HG03045 (cell line): ENCODE measurements at regions not wholly inside any gene's neighbourhood (a gene's known extent, or its start where the extent isn't known, plus 50 kb on each side); places are given as distances from the start of the nearest gene placed in this dataset.
A peak's percentile ranks its signal among the peaks of the same experiment; 100 is the strongest.
"Not testable (repeated sequence)": the region's sequence is repeated elsewhere in the genome, so short reads cannot be mapped to it uniquely, and the experiment has no call there.

Source experiments
- ATAC-seq: cut with Tn5 transposase; IDR thresholded peaks from one replicate; pipeline ENCODE4 v1.9.1; 2021; ENCODE audit warnings: mild to moderate bottlenecking, moderate library complexity; ENCODE audit not compliant: unreplicated experiment

- ATAC-seq: peak; percentile 62
Observed at GRCh38 chr9:33623658-33624586, 99.9 kb downstream of the ANKRD18B start.

GRCh38 chr9:33628318-33628717 lies 104.3 kb downstream of the ANKRD18B start:
- ATAC-seq: not testable (repeated sequence)

DNA sequence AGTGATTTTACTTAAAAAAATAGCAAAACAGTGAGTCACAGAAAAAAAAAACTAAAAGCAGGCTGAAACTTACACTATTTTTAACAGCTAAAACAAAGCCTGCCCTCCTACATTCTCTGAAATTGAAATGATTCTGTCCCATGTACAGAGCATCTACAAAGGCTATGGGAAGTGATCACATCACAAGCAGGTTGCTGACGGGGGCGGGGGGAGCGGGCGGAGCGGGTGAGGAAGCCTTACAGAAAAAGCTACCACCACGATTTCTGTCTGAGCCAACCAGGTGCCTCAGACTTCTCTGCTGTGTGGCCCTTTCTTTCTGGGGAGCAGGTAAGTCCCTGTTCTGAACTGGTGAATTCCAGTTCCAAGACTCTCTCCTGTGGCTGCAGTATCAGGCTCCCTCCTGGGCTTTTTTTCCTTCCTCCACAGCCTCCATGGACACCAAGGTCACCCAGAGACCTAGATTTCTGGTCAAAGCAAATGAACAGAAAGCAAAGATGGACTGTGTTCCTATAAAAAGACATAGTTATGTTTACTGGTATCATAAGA lies 104.9 kb downstream of the ANKRD18B start:
- ATAC-seq: no peak

DNA sequence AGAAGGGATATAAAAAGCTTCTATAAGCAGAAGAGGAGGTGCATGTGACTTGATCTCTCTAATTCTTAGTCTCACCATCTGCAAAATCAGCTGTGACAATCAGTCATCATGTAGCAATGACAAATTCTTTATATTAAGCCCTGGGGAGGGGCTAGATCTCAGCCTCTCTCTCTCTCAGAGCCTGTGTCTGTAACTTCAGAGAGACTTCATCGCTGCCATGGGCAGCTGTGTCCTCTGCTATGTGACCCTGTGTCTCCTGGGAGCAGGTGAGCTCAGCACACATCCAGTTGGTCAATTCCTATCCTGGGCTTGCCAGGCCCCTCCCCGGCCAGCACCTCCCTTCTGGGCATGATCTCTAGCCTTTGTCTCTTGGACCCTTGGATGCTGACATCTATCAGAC lies 109.6 kb downstream of the ANKRD18B start:
- ATAC-seq: no peak

- no peak for ATAC-seq
Observed at GRCh38 chr9:33637881-33638280, 113.8 kb downstream of the ANKRD18B start.

DNA sequence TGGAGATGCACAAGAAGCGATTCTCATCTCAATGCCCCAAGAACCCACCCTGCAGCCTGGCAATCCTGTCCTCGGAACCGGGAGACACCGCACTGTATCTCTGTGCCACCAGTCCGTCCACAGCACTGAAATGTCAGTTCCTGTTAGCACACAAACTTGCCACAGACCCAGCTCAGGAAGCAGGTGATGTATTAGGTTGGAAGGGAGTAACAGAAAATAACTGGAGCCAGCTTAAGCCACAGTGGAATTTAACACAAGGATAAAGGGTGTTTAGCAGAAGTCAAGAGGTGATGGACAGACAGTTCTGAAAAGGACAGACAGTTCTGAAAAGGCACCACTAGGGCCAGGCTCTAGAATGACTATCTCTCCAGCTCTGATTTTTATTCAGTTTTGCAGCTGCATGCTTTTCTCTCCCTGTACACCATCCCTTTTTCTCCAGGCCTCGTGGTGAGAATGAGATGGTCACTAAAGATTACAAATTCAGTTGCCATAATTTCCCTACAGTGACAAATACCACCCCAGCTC lies 114.4 kb downstream of the ANKRD18B start:
- no peak for ATAC-seq

DNA sequence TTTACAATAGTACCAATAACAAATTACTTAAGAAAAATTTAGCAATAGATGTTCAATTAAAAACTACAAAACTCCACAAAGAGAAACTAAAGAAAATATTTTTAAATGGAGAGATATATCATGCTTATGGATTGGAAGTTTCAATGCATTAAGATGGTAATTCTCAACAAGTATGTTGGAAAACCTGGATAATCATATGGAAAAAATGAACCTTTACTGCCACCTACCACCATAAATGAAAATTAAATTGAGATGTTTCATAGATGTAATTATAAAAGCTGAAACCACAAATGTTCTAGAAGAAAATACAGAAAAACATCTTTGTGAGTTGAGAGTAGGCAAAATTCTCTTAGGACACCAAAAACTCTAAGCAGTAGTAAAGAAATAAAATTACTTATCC lies 121.7 kb downstream of the ANKRD18B start:
- no peak for ATAC-seq

GRCh38 chr9:33649463-33649862 lies 125.4 kb downstream of the ANKRD18B start:
- no peak for ATAC-seq

DNA sequence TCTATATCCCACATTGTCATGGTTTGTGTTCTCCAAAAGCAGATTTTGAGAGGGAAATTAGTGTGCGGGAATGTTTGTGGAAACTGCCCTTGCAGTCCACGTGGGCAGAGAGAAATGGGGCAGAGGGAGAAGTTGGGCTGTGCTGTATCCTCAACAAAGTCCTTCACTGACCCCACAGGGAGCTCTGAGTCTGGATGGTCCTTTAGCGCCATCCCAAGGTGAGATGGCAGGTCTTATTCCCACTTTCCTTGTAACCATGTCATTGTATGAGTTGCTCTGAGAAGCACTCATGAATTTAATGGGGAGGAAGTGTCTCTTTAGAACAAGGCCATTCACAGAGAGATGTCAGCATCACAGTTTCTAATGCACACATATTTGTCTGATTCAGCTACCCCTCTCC lies 127.1 kb downstream of the ANKRD18B start:
- no peak for ATAC-seq

DNA sequence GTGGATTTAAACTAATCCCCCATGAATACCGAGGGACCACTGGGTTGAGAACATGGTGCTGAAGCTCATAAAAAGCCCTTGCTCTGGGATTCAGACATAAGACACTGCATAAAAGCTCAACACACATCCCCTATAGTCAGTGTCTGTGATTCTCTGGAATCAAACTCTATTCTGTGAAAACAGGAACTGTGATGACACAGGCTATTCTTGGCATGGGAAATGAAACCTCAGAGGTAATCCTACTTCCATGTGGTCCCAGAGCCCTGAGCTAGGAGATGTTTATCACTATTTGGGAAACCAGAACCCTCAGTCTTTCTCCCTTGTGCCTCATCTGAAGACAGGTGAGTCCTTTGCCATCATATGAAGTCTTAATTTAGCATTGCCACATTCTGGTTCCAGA lies 135.4 kb upstream of the PRSS3 start:
- ATAC-seq: no peak

DNA sequence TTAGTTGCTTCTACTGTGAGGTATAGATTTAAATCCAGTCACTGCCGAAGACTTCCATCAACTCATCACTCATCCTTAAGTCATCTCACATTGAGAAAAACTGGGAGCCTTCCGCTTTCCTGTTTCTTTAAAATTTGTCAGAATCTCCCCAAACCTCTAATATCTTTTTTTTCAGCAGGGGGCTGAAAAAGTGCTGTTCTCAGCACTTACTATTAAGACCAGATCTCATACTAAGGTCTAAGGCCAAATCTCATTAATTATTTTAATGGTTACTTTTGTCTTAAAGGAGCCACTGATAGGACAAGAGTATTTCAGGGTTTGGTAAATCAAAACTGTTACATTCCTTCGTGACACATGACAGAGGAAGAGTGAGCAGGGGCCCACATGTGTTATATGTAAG lies 134.6 kb upstream of the PRSS3 start:
- no peak for ATAC-seq

DNA sequence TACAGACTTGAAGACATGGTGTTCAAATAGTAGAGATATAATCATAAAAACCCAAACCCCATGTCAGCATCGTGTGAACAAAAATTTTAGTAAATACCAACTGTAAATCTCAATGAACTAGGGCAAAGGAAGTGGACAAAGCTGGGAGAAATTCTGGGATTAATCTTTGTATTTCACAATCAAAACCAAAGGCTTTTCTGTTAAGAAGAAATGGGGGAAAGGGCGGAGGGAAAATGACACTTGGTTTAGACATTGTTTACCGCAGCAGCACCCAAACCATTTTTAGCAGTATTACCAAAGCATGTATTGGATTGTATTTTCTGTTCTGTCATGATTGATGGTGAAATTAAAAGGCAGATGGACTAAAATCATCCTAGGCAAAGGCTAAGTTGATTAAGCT lies 134.2 kb upstream of the PRSS3 start:
- no peak for ATAC-seq

DNA sequence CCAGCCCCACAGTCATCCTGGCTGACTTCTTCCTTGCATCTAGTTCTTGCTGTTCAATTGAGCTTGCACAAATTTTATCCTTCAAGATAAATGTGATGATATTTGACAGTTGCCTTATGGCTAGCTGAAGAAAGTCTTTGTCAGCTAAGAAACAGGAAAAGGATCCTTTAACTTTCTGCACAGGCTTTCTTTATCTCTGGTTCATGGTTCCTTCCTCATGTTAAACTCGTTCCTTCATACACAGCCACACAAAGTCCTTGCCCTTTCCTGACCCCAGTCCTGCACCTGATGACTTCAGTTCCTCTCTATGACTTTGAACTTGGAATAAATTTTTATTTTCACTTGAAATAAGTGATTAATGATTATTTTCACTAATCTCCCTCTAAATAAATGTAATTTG lies 132.5 kb upstream of the PRSS3 start:
- no peak for ATAC-seq

- not testable (repeated sequence) for ATAC-seq
Observed at GRCh38 chr9:33676194-33676745, 119.1 kb upstream of the PRSS3 start.

DNA sequence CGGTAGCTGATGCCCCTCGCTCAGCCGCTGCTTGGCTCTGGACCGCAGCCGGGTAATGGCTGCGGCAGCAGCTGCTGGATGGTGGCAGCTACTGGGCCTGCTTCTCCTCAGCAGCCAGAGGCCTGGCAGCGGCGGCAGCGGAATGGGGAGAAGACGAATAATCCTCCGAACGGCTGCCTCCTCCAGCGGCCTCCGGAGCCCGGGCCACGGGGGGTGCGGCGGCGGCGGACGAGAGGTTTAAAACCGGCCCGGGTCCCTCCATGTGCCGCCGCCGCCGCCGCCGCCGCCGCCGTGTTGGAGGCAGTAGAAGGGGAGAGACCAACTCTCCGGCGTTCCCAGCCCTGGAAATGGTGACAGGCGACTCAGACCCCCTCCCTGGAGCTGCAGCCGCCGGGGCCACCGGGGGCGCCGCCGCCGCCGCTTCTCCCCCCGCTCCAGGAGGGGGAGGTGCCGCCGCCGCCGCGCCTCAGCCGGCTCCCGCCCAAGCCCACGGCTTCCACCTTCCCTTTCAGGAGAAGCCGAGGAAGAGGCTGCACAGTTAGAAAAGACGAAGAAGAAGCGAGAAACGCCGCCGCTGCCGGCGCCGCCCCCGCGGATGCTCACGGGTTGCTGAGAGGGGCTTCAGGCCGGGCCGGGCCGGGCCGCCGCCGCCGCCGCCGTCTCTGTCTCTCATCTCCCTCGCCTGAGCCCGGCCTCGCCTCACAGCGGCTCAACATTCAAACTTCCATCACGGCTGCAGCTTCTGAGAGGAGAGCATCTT lies 118.4 kb upstream of the PRSS3 start:
- ATAC-seq: peak; percentile 36

GRCh38 chr9:33677506-33677809 lies 117.9 kb upstream of the PRSS3 start:
- ATAC-seq: no peak

DNA sequence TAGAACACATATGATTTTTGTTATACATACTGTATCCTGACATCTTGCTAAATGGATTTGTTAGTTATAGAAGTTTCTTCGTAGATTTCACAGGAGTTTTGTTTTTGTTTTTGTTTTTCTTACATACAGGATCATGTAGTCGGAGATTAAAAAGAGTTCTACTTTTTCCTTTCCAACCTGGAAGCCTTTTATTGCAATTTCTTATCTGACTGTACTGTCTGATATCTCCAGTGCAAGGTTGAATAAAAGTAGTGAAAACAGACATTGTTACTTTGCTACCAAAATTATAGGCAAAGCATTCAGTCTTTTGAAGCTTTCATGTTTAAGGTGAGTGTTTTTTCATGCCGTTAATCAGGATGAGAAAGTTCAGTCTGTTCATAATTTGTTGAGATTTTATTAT lies 117.4 kb upstream of the PRSS3 start:
- no peak for ATAC-seq

DNA sequence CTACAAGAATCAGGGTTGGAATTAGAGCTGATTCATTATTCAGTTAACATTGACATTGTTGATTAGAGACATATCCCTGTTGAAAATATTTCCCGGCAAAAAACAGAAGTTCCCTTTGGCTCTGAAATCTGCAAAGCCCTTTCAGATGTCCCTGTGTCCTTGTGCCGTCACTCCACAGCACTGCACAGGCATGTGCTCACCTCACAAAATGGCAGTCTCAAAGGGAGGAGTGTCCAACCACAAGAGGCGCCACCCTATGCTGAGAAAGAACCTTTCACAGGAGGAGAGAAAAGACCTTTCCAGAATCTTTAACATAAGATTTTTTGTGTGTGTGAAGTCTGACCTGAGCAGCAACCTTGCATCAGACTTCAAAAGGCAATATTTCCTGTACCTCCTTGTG lies 112.8 kb upstream of the PRSS3 start:
- ATAC-seq: no peak

DNA sequence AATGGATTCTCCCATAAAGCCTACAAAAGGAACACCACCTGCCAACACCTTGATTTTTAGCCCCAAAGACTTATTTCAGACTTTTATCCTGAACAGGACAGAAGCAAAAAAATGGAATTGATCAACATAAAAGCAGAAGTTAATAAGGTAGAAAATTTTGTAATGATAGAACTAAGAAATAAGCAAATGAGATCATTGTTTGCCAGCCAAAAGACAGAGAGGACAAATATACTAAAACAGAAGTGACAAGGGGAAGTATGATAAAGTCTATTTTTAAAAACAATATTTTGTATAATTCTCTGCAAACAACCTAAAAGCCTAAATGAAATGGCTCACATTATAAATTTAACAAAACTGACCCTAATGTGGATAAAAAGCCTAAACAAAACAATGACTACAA lies 110.5 kb upstream of the PRSS3 start:
- no peak for ATAC-seq

GRCh38 chr9:33686942-33687341 lies 108.4 kb upstream of the PRSS3 start:
- ATAC-seq: no peak

DNA sequence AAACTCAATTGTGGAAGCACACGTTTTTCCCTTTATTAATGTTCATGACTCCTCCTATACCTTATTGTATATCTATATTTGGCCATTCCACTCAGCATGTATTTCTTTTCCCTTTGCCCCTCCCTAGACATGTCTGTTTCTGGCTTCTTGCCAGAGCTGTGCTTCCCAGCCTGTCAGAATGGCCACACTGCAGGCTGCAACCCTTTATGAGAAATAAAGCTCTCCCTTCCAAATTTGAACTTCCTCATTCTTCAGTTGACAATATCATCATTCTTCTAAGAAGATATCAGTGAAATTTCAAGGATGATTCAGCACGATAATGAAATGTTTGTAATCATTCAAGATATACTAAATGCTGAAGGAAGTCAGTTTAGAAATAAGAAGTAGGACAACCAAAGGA lies 107.6 kb upstream of the PRSS3 start:
- no peak for ATAC-seq
